Vagina (tissue), 2 donors: ENCODE measurements at regions not wholly inside any gene's neighbourhood (a gene's known extent, or its start where the extent isn't known, plus 50 kb on each side); places are given as distances from the start of the nearest gene placed in this dataset.
A peak's percentile ranks its signal among the peaks of the same experiment; 100 is the strongest.

ENCODE experiments used
- DNase-seq, 2 donors: peaks; one replicate each; pipeline ENCODE4 v3.0.0-alpha.2; 2017; ENCODE audit errors: extremely low spot score in 2 of 2
- H3K27ac ChIP-seq: fragments of 200-600 bp; sonication (generic); one replicate; pipeline ENCODE4 v1.5.1; 2019
- H3K27me3 ChIP-seq: fragments of 200-600 bp; sonication (generic); one replicate; pipeline ENCODE4 v1.5.1; 2019
- H3K36me3 ChIP-seq, 2 donors: fragments of 200-600 bp; sonication (generic); one replicate each; pipeline ENCODE4 v1.5.1; 2017 to 2019
- H3K4me1 ChIP-seq: fragments of 200-600 bp; sonication (generic); one replicate; pipeline ENCODE4 v1.5.1; 2019
- H3K4me3 ChIP-seq, 2 donors: fragments of 200-600 bp; sonication (generic); 1 replicate in 1 of 2; 2 replicates in 1 of 2; pipeline ENCODE4 v1.5.1; 2016 to 2019
- H3K9me3 ChIP-seq: fragments of 200-600 bp; sonication (generic); one replicate; pipeline ENCODE4 v1.5.1; 2019
- POLR2A ChIP-seq, 2 donors: fragments of 450-650 bp; IDR thresholded peaks; one replicate each; pipeline ENCODE4 v1.6.1; 2017; ENCODE audit warnings: antibody characterized with exemption in 2 of 2, mild to moderate bottlenecking in 2 of 2, moderate library complexity in 2 of 2
- POLR2AphosphoS5 ChIP-seq, 2 donors: sonication (generic); formaldehyde crosslinking; IDR thresholded peaks; one replicate each; pipeline ENCODE4 v1.9.0; 2017; ENCODE audit warnings: antibody characterized with exemption in 2 of 2, mild to moderate bottlenecking in 2 of 2, low read depth in 1 of 2; ENCODE audit not compliant: insufficient read depth in 1 of 2
- intact Hi-C: fragments of 100-400 bp; cut with DNase I; formaldehyde crosslinking; loops from one replicate; pipeline ENCODE4 v1.15.1; 2023
- TF ChIP-seq, protein P1 (sequence below), 3 experiments: fragments of 450-650 bp in 2 of 3; fragments of 200-600 bp in 1 of 3; sonication (generic) in 1 of 3; IDR thresholded peaks; one replicate each; pipeline ENCODE4 v1.5.1; 2017 to 2019; ENCODE audit warnings: antibody characterized with exemption in 3 of 3, mild to moderate bottlenecking in 2 of 3, moderate library complexity in 2 of 3

DNA sequence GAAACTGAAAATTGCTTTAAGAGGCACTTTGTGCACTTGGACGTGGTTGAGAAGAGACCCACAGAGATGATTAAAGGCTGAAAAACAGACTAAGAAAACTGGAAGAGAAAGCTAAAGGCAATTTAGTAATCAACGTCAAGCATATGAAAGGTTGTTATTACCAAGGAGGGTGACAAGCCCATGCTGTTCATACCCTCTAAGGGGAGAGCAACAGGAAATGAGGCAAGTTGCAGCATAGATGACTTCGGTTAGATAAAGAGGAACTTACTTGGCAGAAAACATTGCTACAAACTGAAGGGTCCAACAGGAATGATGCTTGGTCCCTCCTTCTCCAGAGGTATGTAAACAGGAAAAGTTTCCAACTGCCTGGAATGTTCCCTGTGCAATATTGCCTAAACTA, 107.8 kb downstream of the DUSP6 start:
- TF ChIP-seq POLR2AphosphoS5 (IDR thresholded peaks at IDR 0.05; ENCODE audit: insufficient read depth in 1 of 2, low read depth in 1 of 2) (no peak), POLR2A (IDR thresholded peaks at IDR 0.05) (no peak)
- TF ChIP-seq, protein P1, sequence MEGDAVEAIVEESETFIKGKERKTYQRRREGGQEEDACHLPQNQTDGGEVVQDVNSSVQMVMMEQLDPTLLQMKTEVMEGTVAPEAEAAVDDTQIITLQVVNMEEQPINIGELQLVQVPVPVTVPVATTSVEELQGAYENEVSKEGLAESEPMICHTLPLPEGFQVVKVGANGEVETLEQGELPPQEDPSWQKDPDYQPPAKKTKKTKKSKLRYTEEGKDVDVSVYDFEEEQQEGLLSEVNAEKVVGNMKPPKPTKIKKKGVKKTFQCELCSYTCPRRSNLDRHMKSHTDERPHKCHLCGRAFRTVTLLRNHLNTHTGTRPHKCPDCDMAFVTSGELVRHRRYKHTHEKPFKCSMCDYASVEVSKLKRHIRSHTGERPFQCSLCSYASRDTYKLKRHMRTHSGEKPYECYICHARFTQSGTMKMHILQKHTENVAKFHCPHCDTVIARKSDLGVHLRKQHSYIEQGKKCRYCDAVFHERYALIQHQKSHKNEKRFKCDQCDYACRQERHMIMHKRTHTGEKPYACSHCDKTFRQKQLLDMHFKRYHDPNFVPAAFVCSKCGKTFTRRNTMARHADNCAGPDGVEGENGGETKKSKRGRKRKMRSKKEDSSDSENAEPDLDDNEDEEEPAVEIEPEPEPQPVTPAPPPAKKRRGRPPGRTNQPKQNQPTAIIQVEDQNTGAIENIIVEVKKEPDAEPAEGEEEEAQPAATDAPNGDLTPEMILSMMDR (IDR thresholded peaks at IDR 0.05) = no peak
- no peak overlapping the region for H3K27ac ChIP-seq

DNA sequence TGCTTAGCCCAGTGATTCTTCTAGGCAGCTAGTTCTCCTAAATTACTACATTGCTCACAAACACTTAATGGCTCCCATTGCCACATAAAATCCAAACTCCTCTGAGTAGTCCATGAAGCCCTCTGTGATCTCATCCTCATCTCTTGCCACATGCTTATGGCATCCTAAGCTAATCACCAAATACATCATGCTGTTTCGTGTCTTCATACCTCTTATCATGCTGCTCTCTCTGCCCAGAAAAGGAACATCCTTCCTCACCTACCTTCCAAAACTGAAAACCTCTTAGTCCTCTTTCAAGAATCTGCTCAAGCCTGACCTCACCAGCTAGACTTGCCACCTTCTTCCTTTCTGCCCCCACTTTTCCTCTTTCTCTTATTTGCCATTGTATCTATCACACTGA, 108.5 kb downstream of the DUSP6 start:
- Histone ChIP-seq H3K36me3 (no peaks in the 10 kb centered on the region), H3K27me3 (no peaks in the 10 kb centered on the region), H3K4me1 (peaks cover 15% of the 10 kb centered on the region), H3K9me3 (no peaks in the 10 kb centered on the region), H3K27ac (no peak overlapping the region), H3K4me3 (no peak overlapping the region)
- intact Hi-C loops = no loop called here
- TF ChIP-seq POLR2AphosphoS5 (IDR thresholded peaks at IDR 0.05; ENCODE audit: insufficient read depth in 1 of 2, low read depth in 1 of 2) = no peak
- TF ChIP-seq POLR2A (IDR thresholded peaks at IDR 0.05) = no peak
- TF ChIP-seq, protein P1 (IDR thresholded peaks at IDR 0.05) = no peak
- no peak for DNase-seq

More for the DNA sequence above, 107.8 kb downstream of the DUSP6 start:
- peaks cover 15% of the 10 kb centered on the region for H3K4me1 ChIP-seq
- no peaks in the 10 kb centered on the region for H3K27me3 ChIP-seq
- no peak for DNase-seq
- intact Hi-C loops = no loop called here
- no peaks in the 10 kb centered on the region for H3K36me3 ChIP-seq
- no peak overlapping the region for H3K4me3 ChIP-seq
- no peaks in the 10 kb centered on the region for H3K9me3 ChIP-seq

DNA sequence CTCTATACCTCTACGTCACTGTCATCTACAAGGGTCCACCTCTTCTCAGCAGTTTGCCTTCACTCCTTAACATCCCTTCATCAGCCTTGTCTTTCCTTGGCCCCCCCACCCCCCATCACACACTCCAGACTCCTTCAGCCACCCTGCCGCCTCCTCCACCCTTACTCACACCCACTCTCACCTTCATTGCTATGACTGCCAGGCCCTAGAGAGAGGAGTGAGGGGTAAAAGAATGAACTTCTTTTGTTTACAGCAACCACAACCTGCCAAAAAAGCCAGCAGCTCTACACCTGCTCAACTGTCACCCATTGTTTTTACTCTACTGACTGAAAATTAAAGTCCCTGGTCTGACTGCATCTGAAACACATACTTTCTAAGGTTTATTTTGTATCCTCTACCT, 112.8 kb downstream of the DUSP6 start:
- intact Hi-C loops = no loop called here
- H3K27me3 ChIP-seq = no peaks in the 10 kb centered on the region
- H3K36me3 ChIP-seq = no peaks in the 10 kb centered on the region
- no peaks in the 10 kb centered on the region for H3K9me3 ChIP-seq
- TF ChIP-seq, protein P1 (IDR thresholded peaks at IDR 0.05) = no peak
- TF ChIP-seq POLR2A (IDR thresholded peaks at IDR 0.05) (no peak), POLR2AphosphoS5 (IDR thresholded peaks at IDR 0.05; ENCODE audit: insufficient read depth in 1 of 2, low read depth in 1 of 2) (no peak)
- peaks cover 12% of the 10 kb centered on the region for H3K4me1 ChIP-seq
- H3K4me3 ChIP-seq = no peak overlapping the region
- no peak for DNase-seq
- H3K27ac ChIP-seq = no peak overlapping the region

DNA sequence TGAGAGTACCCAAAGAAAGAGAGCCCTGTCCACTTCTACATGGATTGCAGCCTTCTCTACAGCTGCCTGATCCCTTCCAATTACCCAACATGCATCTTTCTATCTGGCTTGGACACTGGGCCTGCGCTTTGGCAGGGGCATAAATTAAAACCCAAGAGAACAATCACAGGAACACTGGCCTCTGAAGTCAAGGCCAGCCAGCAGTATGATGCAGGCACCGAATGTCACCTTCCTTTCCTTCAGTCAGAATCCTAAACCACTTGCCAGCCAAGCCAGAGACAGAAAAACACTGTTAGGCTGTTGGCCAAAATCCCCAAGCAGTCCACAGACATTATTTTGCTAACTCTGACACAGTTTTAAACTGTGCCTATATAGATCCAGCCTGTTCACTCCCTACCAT, 113.7 kb downstream of the DUSP6 start:
- DNase-seq = no peak
- TF ChIP-seq, protein P1 (IDR thresholded peaks at IDR 0.05) = no peak
- TF ChIP-seq POLR2A (IDR thresholded peaks at IDR 0.05) (no peak), POLR2AphosphoS5 (IDR thresholded peaks at IDR 0.05; ENCODE audit: insufficient read depth in 1 of 2, low read depth in 1 of 2) (peak in 1 of 2 donors; percentile 71)
- intact Hi-C loops = no loop called here

DNA sequence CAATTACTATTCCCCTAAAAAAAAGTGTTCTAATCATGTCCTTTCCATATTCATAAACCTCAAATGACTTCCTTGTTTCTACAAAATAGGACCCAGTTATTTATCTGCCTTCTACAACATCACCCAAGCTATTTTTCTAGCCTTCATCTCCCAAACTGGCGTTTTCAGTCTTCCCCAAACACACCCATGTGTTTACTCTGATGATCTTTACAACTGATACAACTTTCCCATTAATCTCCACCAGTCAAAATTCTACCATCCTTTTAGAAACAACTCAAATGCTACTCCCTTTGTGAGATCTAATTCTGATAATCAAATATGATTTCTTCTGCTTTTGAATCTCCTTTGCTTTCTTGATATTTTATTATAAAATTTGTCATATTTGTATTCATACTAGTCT, 114.5 kb downstream of the DUSP6 start:
- DNase-seq = no peak
- Histone ChIP-seq H3K27ac (no peak overlapping the region), H3K9me3 (no peaks in the 10 kb centered on the region), H3K4me1 (peaks cover 12% of the 10 kb centered on the region), H3K36me3 (no peaks in the 10 kb centered on the region), H3K4me3 (no peak overlapping the region), H3K27me3 (no peaks in the 10 kb centered on the region)
- TF ChIP-seq, protein P1 (IDR thresholded peaks at IDR 0.05) = no peak
- TF ChIP-seq POLR2AphosphoS5 (IDR thresholded peaks at IDR 0.05; ENCODE audit: insufficient read depth in 1 of 2, low read depth in 1 of 2) = no peak
- no peak for TF ChIP-seq POLR2A (IDR thresholded peaks at IDR 0.05)
- intact Hi-C loops = no loop called here

More for the DNA sequence above, 113.7 kb downstream of the DUSP6 start:
- Histone ChIP-seq H3K4me3 (no peak overlapping the region), H3K9me3 (no peaks in the 10 kb centered on the region), H3K4me1 (peaks cover 12% of the 10 kb centered on the region), H3K27ac (no peak overlapping the region), H3K27me3 (no peaks in the 10 kb centered on the region), H3K36me3 (no peaks in the 10 kb centered on the region)
